Keratinocyte (primary cell): ENCODE measurements at regions not wholly inside any gene's neighbourhood (a gene's known extent, or its start where the extent isn't known, plus 50 kb on each side); places are given as distances from the start of the nearest gene placed in this dataset.
"Not testable (repeated sequence)": the region's sequence is repeated elsewhere in the genome, so short reads cannot be mapped to it uniquely, and the experiment has no call there.

ENCODE experiments used
- CTCF ChIP-seq, 3 experiments: IDR thresholded peaks in 1 of 3; conservative IDR thresholded peaks in 1 of 3; optimal IDR thresholded peaks in 1 of 3; 2 replicates in 2 of 3; 3 replicates in 1 of 3; pipeline versions ENCODE3 to v1.5.1; 2011; ENCODE audit warnings: low read length in 3 of 3, mild to moderate bottlenecking in 3 of 3, moderate library complexity in 2 of 3, control low read depth in 1 of 3, inconsistent platforms in 1 of 3; ENCODE audit not compliant: insufficient read depth in 2 of 3; ENCODE audit errors: extremely low read depth in 1 of 3
- EZH2 ChIP-seq: IDR thresholded peaks from one replicate; pipeline ENCODE4 v1.6.1; 2012; ENCODE audit warnings: inconsistent platforms, mild to moderate bottlenecking, low read length, moderate library complexity

GRCh38 chr16:29287246-29287645 is 119.3 kb downstream of the NPIPB11 start:
- TF ChIP-seq CTCF (optimal IDR thresholded peaks at IDR 0.05 in 1 of 3, IDR thresholded peaks at IDR 0.05 in 1 of 3, conservative IDR thresholded peaks at IDR 0.05 in 1 of 3; ENCODE audit: extremely low read depth in 1 of 3, insufficient read depth in 2 of 3, low read length in 3 of 3); EZH2: not testable (repeated sequence)
